Uterus (tissue), 2 donors: ENCODE measurements at regions not wholly inside any gene's neighbourhood (a gene's known extent, or its start where the extent isn't known, plus 50 kb on each side); places are given as distances from the start of the nearest gene placed in this dataset.

Experiments
- POLR2A ChIP-seq, 2 donors: fragments of 450-650 bp; IDR thresholded peaks; one replicate each; pipeline ENCODE4 v1.6.1; 2016; ENCODE audit warnings: antibody characterized with exemption in 2 of 2, mild to moderate bottlenecking in 1 of 2, moderate library complexity in 1 of 2
- TF ChIP-seq, protein P1 (sequence below), 4 experiments: fragments of 200-600 bp in 2 of 4; fragments of 450-650 bp in 2 of 4; sonication (generic) in 2 of 4; IDR thresholded peaks; one replicate each; pipeline ENCODE4 v1.5.1; 2016 to 2019; ENCODE audit warnings: antibody characterized with exemption in 4 of 4, mild to moderate bottlenecking in 2 of 4, moderate library complexity in 1 of 4

GRCh38 chr4:170723171-170723570 is 633.4 kb upstream of the AADAT start:
- TF ChIP-seq, protein P1, sequence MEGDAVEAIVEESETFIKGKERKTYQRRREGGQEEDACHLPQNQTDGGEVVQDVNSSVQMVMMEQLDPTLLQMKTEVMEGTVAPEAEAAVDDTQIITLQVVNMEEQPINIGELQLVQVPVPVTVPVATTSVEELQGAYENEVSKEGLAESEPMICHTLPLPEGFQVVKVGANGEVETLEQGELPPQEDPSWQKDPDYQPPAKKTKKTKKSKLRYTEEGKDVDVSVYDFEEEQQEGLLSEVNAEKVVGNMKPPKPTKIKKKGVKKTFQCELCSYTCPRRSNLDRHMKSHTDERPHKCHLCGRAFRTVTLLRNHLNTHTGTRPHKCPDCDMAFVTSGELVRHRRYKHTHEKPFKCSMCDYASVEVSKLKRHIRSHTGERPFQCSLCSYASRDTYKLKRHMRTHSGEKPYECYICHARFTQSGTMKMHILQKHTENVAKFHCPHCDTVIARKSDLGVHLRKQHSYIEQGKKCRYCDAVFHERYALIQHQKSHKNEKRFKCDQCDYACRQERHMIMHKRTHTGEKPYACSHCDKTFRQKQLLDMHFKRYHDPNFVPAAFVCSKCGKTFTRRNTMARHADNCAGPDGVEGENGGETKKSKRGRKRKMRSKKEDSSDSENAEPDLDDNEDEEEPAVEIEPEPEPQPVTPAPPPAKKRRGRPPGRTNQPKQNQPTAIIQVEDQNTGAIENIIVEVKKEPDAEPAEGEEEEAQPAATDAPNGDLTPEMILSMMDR (IDR thresholded peaks at IDR 0.05) = no peak
- no peak for TF ChIP-seq POLR2A (IDR thresholded peaks at IDR 0.05)
